Astrocyte of the spinal cord (primary cell): ENCODE measurements at regions not wholly inside any gene's neighbourhood (a gene's known extent, or its start where the extent isn't known, plus 50 kb on each side); places are given as distances from the start of the nearest gene placed in this dataset.

Experiments used
- DNase-seq: peaks from one replicate; pipeline ENCODE4 v3.0.0; 2011; ENCODE audit warnings: low read depth, low spot score
- H3K4me3 ChIP-seq: 2 replicates; pipeline ENCODE4 v1.5.1; 2011; ENCODE audit warnings: low read depth, mild to moderate bottlenecking, low read length, moderate library complexity
- in situ Hi-C: cut with HindIII; loops from 2 replicates; pipeline ENCODE4 v1.10.0; 2017; ENCODE audit warnings: low sequenced_read_pairs
- TF ChIP-seq, protein P1 (sequence below): IDR thresholded peaks from 2 replicates; pipeline ENCODE4 v1.5.1; 2012; ENCODE audit warnings: low read depth, mild to moderate bottlenecking, low read length, inconsistent platforms

DNA sequence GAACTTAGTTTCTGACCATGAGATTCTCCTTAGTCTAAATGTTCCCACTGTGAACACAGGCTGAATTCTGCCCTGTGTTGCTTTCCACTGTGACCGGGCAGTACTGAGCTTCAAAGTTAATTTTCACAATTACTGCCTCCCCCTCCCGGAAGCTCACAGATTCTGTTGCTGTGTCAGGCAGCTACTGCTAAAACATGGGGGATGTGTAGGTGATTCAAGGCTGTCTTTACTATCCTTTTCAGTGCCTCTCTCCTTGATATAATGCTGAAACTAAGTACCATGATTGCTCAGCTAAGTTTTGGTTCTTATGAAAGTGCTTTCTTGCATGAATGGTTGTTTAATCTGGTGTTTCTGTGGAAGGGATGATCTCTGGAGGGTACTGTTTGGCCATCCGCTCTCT lies 428.3 kb upstream of the NOVA1 start:
- TF ChIP-seq, protein P1, sequence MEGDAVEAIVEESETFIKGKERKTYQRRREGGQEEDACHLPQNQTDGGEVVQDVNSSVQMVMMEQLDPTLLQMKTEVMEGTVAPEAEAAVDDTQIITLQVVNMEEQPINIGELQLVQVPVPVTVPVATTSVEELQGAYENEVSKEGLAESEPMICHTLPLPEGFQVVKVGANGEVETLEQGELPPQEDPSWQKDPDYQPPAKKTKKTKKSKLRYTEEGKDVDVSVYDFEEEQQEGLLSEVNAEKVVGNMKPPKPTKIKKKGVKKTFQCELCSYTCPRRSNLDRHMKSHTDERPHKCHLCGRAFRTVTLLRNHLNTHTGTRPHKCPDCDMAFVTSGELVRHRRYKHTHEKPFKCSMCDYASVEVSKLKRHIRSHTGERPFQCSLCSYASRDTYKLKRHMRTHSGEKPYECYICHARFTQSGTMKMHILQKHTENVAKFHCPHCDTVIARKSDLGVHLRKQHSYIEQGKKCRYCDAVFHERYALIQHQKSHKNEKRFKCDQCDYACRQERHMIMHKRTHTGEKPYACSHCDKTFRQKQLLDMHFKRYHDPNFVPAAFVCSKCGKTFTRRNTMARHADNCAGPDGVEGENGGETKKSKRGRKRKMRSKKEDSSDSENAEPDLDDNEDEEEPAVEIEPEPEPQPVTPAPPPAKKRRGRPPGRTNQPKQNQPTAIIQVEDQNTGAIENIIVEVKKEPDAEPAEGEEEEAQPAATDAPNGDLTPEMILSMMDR = no peak
- in situ Hi-C loops = no loop called here
- DNase-seq = no peak

DNA sequence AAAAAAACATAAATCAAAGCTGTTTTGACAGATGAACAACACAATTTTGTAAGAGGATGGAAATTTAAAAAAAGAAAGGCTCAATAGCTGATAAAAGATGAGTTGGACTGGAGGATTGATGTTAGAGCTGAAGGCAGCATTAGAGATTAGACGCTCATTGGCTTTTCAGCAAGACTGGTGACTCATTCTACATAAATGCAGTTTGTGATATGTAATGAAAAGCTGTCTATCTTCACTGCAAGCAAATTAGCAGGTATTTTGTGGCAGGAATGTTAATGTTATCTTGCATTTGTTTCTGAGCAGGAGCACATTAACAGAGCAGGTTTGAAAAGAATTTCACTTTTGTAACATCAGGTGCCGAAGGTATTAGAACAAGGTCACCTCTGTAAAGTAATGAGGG lies 442.7 kb upstream of the NOVA1 start:
- in situ Hi-C loops = no loop called here
- TF ChIP-seq, protein P1 = no peak
- no peak overlapping the region for H3K4me3 ChIP-seq
- DNase-seq = no peak

More for the DNA sequence above, 428.3 kb upstream of the NOVA1 start:
- no peak overlapping the region for H3K4me3 ChIP-seq

GRCh38 chr14:27049701-27050100 lies 451.9 kb upstream of the NOVA1 start:
- TF ChIP-seq, protein P1 = no peak
- DNase-seq = no peak
- no peak overlapping the region for H3K4me3 ChIP-seq
- in situ Hi-C loops = no loop called here

DNA sequence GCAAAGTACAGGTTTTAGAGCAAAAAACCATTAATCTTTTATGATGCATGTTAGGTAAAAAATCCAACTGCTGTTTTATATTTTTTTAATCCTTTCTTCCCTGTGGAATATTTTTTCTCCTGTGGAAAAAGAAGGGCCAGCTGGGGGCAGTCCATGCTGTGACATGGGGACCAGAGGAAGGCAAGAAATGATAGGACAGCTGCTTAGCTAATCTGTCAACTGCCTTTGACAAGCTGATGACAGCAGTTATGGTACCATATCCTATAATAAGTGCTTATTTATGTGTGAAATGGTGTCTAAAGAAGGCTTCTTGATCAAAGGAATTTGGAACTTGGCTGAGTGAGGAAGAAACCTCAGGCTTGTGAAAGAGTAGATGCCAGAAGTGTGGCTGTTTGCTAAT lies 452.4 kb upstream of the NOVA1 start:
- DNase-seq = no peak
- H3K4me3 ChIP-seq = no peak overlapping the region
- in situ Hi-C loops = no loop called here

GRCh38 chr14:27056586-27056985 lies 458.8 kb upstream of the NOVA1 start:
- DNase-seq = no peak
- H3K4me3 ChIP-seq = no peak overlapping the region
- TF ChIP-seq, protein P1 = no peak
- in situ Hi-C loops = no loop called here

More for the DNA sequence above, 452.4 kb upstream of the NOVA1 start:
- TF ChIP-seq, protein P1 = no peak

DNA sequence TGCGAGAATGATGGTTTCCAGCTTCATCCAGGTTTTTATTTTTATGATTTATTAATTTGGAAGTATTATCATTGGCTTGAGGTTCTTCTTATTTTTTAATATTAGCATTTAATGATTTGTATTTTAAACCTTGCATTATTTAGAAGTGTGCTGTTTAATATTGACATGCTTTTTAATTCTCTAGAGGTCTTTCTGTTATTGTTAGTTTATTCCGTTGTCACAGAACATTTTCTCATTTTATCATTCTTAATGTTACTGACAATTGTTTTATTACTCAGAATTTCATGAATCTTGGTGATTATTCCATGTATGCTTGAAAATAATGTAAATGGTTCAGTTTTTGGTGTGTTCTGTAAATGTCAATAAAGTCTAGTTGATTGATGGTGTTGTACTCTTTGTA lies 463.5 kb upstream of the NOVA1 start:
- in situ Hi-C loops = no loop called here
- H3K4me3 ChIP-seq = no peak overlapping the region
- no peak for DNase-seq
- TF ChIP-seq, protein P1 = no peak

DNA sequence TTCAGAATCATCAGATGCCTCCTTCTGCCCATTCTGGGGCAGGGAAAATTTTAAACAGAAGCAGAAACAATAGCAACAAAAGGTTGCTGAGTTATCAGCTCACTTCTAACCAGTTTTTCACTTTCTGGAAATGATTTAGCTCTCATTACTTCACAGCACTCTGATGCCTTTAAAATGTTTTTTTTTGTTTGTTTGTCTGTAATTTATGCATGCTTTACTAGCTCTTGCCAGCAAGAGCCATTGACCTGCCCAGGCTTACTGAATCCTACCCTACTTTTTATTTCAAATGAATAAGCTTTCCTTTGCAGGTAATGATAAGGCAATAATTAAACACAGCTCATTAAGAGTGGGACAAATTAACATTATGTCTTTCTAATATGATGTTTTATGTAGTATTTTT lies 466.1 kb upstream of the NOVA1 start:
- DNase-seq = no peak

More for the DNA sequence above, 466.1 kb upstream of the NOVA1 start:
- TF ChIP-seq, protein P1 = no peak
- H3K4me3 ChIP-seq = no peak overlapping the region
- in situ Hi-C loops = no loop called here
